ENCODE measurements at regions not wholly inside any gene's neighbourhood (a gene's known extent, or its start where the extent isn't known, plus 50 kb on each side); places are given as distances from the start of the nearest gene placed in this dataset.

DNA sequence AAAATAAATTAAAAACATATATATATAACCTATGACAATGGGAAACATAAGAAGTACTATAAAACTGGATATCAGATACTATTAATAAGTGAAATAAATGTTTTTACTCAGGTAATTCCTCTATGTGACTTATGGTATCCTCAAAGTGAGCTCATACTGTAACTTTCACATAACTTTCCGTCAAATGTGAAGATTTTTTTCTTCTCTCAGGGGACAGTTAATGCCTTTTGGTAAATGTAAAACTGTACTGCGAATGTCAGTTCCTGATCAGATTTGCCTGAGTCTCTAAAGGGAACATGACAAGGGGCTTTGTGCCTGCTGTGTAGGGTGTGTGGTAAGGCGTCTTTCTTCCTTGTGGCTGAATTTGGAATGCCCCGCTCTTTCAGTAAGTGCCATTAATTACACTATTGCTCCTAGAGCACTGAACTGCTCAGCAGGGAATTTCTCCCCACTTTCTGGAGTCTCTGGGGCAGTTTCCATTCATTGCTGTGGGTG, 271.8 kb downstream of the PRL start:
- TF ChIP-seq CTCF (IDR thresholded peaks at IDR 0.05) (no peak), POLR2A (IDR thresholded peaks at IDR 0.05) (no peak)
